PC-3 (cell line): ENCODE measurements at regions not wholly inside any gene's neighbourhood (a gene's known extent, or its start where the extent isn't known, plus 50 kb on each side); places are given as distances from the start of the nearest gene placed in this dataset.

Experiments
- CTCF ChIP-seq: fragments of 300-600 bp; sonication (generic); conservative IDR thresholded peaks from 2 replicates; pipeline ENCODE4 v1.5.1; 2017; ENCODE audit warnings: antibody characterized with exemption, low read depth, mild to moderate bottlenecking, low read length
- EZH2 ChIP-seq: fragments of 300-600 bp; sonication (generic); IDR thresholded peaks from one replicate; pipeline ENCODE4 v1.6.1; 2017; ENCODE audit warnings: antibody characterized with exemption, mild to moderate bottlenecking, low read length; ENCODE audit not compliant: unreplicated experiment
- EZH2phosphoT487 ChIP-seq: fragments of 300-600 bp; sonication (generic); IDR thresholded peaks from 2 replicates; pipeline ENCODE4 v1.6.1; 2018; ENCODE audit warnings: mild to moderate bottlenecking, antibody characterized with exemption, low read length, borderline replicate concordance

GRCh38 chr15:94588993-94589392 is 357.6 kb downstream of the MCTP2 start:
- TF ChIP-seq EZH2 (no peak), CTCF (no peak), EZH2phosphoT487 (no peak)
